HG03039 (cell line): ENCODE measurements at regions not wholly inside any gene's neighbourhood (a gene's known extent, or its start where the extent isn't known, plus 50 kb on each side); places are given as distances from the start of the nearest gene placed in this dataset.
"Not testable (repeated sequence)": the region's sequence is repeated elsewhere in the genome, so short reads cannot be mapped to it uniquely, and the experiment has no call there.

Source experiments
- ATAC-seq: cut with Tn5 transposase; IDR thresholded peaks from one replicate; pipeline ENCODE4 v1.9.1; 2021; ENCODE audit warnings: mild to moderate bottlenecking, moderate library complexity; ENCODE audit not compliant: unreplicated experiment

DNA sequence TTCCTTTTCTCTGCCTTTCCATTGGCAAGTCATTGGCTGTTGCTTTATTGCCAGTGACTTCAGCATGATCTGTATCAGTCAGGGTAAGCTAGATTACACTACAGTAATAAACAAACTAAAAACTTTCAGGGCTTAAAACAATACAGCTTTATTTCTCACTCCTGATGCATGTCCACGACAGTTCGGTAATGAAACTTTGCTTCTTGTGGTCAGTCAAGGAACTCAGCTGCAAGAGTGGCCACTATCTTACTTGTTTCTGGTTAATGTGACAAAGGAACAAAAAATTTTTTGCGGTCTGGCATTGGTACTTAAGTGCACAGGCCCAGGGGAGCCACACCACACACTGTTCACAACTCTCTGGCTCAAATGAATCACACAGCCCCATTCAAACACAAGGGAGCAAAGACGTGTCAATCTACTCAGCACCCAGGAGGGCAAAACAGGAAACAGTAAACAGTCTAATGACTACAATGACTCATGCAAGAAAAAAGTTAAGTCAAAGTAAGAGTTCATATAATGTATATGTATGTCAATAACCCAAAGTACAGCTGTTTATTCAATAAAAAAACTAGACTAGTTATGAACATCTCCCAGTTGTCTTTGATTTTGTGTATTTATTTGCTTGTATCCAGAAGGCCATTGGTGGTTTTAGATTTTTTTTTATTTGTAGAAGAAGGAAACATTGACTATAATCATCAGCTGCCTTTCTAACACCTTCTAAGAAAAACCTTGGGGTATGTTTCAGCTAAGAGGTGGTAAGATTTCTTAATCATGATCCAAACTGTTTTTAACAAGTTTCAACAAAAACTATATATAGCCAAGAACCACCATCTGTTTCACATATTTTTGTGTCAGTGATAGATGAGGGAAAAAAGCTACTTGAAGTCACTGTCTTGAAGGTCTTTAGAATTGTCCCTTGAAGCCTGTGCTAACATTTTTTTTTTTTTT lies 134.4 kb upstream of the FAM3C start:
- ATAC-seq = peak; percentile 99

DNA sequence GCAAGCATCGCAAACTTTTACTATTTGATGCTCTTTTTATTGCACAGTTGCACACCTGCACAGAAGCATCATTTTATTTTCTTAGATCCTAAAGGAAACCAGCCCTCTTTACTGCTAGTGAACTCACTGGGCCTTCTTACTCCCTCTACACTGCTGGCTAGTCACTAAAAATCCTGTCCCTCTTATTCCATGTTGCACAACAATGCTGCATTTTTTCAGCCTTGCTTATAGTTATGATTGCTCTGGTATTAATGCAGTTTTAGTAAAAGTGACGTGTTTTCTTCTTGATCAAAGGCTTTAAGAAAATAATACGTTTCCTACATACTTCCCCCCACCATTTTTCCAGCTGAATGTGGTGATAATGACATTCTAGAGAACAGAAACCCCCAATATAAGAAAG lies 132.9 kb upstream of the FAM3C start:
- no peak for ATAC-seq

DNA sequence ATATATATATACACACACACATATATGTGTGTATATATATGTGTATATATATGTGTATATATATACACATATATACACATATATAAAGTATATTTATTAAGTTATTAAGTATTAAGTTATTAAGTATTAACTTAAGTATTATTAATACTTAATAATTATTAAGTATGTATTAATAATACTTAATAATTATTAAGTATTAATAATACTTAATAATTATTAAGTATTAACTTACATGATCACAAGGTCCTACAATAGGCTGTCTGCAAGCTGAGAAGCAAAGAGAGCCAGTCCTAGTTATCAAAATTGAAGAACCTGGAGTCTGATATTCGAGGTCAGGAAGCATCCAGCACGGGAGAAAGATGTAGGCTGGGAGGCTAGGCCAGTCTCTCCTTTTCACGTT lies 130.1 kb upstream of the FAM3C start:
- ATAC-seq = not testable (repeated sequence)

DNA sequence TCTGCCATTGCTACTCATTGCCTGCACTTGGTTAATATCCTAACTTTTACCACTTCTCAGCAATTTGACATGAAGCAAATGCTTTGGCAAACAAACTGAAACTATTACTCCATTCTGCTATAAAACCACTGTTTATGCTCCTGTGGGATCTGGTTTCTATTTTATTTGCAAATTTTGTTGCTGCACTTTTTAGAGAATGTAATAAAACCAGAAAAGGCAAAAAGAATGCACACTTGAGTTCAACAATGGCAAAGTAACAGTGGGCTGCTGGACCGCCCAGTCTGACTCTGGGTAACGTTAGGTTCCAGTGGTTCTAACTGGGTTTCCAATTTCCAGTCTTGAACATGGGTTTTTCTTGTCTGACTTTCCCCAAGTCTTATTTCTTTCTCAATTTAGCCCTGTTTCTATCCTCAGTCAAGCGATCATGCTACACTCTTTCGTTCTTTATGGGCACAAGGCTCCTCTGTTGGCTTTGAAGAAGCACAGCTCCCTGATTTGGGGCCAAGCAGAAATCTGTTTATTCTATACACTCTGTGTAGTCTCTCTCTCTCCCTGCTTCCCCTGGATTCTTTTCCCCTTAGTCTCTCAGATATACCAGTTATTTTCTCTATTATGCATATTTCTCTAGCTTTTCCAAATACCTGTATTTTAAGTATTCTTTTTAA lies 129.2 kb upstream of the FAM3C start:
- ATAC-seq = no peak

DNA sequence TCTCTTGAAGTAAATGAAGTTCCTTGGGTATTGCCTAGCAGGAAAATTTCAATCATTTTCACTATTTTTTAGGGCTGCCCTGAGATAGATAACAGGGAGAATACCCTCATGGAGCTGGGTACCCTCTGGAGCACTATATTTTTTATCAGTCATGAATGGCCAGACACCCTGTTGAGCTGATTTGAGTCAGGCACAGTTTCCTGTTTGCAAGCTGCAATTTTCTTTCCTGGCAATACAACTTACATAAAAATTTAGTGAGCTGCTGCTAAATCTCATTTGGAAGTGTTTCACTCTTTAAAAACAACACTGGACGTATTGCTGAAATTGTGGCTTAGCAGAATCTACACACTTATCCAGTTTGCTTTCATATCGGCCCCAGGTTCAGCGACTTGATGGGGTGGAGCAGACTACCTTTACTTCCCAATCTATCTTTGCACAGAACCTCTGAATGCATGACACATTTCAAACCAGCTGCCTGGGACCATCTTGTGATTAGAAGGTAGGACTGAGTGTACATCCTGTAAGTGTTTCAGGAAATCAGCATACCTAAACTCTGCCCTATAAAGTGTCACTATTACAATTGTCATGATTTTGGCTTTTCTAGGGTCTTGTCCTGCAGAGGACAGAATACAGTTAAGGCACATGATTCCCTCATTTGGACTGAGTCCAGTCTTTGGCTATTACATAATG lies 125.7 kb upstream of the FAM3C start:
- no peak for ATAC-seq

DNA sequence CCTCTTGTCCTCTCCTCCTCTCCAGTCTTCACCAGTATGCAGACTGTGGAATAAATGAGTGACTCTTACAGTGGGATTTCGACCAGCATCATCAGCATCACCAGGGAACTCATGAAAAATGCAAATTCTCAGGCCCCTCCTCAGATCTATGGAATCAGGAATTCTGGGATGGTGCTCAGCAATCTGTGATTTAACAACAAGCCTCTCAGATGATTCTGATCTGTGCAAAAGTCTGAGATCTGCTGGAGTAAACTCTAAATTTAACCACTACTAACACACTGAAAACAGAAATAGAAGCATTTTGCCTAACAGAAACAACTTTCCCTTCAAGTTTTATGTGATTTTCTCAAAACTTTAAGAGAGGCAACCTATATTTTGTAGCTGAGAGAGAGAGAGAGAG lies 124.8 kb upstream of the FAM3C start:
- ATAC-seq = no peak

DNA sequence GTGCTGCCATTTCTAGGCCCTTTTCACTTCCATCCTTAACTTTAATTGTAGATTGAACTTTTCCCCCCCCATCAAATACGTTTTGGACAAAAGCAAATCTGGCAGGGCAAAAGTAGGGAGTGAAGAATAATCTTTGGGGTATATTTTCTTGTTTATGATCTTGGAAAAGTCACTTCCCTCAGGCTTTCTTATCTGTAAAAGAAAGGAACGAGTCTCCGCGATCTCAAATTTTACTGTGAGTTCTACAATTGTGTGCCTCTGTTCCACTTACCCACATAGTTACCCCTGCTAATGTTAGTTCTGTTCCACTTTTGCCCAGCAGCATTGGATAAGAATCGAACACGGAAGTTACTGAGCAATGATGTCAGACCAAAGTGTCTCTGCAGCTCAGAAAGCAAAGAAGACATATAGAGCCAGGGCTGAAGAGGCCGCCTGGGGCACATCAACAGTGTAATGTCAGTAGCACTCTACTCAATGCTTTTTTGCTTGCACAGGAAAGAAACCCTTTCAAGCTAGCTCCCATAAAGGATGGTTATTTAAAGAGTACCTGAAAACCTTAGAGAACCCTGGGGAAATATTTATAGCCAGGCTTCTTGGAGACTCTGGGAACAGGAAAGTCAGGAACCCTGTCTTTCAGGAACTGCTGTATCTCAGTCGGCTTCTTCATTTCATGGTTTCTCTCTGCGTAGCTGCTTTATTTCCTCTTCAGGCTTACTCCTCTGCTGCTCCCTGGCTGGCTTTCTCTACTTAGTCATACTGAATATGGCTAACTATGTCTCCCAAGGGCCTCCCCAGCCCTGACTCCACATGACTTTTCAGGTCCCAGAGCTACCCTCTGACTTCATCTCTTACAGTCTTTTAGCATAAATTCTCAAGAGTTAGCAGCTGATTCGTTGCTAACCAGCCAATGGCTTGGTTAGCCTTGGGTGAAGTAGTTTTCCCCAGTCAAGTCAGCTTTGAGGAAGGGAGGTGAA lies 123.7 kb upstream of the FAM3C start:
- peak; percentile 89 for ATAC-seq

DNA sequence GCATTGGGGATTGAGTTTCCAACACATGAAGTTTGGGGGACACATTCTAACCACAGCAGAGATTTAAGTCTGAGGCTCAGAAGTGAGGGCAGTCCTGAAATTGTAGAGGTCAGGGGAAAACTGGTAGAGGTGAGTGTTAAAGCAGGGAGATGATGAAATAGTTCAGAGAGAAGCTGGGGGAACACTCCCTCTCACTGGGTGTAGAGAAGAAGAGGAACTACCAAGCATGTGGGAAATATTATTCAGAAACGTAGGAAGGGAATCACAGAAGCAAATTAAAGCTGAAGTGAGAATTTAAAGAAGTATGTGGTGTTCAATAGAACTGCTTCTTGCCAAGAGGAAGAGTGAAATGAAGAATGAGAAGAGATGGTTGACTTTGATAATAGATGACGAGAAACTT lies 121.5 kb upstream of the FAM3C start:
- no peak for ATAC-seq

DNA sequence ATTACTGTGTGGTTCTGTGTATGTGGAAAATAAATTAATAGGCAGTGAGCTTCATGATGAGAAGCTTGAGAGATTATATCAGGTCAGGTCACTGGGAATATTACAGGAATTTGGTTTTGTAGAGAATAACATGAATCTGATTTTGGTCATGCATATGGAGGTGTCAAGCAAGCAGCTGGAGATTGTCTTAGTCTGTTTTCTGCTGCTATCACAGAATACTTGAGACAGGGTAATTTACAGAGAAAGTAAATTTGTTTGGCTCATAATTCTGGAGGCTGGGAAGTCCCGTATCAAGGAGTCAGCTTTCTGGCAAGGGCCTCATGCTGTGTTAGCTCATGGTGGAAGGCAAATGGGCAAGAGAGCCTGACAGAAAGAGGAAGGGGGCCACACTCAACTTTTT lies 120.7 kb upstream of the FAM3C start:
- ATAC-seq = no peak

DNA sequence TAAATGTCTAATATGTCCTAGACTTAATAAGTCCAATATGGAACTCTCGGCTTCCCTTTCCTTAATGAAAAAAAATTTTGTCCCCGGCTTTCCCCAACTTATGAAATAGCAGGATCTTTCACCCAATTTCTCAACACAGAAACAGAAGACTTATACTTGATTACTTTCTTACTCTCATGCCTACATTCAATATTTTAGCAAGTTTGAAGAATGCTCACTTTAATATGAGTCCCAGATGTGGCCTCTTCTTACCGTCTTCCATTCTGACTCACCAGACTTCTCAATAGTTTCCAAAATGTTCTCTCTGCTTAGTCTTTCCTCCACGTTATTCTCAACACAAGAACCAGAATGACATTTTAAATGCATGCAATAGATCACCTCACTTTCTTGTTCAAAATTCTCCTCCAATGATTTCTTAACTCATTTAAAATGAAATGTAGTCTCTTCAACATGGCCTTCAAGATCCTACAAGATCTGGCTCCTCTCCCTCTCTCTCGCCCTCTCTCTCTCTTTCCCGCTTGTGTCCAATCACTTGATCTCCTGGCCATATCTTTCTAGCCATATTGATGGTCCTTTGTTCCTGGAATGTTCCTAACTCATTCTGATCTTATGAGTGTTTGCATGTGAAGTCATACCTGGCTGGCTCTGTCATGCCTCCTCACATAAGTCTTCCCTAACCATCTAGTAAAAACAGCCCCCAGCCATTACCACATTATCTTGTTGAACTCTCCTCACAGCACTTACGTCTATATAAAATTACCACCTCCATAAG lies 119.7 kb upstream of the FAM3C start:
- no peak for ATAC-seq

DNA sequence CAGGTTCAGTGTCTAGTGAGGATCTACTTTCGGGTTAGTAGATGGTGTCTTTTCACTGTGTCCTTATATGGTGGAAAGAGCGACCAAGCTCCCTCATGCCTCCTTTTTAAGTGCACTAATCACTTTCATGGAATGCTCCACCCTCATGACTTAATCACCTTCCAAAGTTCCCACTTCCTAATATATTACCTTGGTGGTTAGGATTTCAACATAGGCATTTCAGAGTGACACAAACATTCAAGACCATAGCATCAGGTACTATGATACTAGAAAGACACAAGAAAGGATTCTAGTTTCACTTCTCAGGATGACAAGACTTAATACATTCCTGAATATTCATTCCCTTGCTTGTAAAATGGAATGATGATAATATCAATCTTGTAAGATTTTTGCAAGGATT lies 119.1 kb upstream of the FAM3C start:
- ATAC-seq = no peak

DNA sequence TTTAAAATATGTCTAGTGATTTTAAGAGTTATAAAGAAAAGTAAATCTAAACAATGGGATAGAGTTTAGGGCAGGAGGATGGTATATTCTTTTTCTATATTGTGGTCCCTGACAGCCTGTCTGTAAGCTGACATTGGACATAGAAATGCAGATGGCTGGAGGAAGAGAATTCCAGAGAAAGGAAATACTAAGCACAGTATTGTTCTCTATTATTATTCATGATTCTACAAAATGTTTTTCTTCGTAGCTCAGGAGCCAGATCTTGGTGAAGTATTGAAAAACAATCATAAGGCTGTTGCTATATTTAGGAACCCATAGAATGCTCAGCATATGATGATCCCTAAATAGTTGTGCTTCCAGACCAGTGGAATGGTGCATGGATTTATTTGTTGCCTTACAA lies 117.0 kb upstream of the FAM3C start:
- ATAC-seq = no peak

DNA sequence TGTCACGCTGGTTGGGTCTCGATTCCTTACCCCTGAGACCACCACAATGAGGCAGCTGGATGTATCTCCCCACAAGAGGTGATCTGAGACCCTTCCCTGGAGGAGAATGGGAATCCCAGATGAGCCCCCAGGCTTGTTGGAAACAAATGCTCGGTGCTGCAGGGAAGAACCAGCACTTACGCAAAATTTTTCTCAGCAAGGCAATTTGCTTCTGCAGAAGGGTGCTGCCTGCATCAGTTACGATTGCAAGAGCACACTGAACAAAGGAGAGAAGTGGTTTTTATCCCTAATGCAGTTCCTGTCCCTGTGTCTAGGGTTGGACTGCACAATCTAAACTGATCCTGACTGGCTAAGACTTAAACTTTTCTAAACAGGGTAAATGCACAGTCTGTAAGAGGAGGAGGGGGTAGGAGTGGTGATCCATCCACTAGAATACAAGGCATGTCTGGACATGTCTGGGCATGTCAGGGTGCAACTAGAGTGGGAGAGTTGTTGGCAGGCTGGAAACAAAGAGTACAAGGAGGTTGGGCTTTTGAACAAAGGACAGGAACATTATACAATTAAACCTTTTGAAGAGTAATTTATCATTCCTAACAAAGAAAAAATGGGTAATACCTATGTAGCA lies 114.9 kb upstream of the FAM3C start:
- ATAC-seq = no peak

DNA sequence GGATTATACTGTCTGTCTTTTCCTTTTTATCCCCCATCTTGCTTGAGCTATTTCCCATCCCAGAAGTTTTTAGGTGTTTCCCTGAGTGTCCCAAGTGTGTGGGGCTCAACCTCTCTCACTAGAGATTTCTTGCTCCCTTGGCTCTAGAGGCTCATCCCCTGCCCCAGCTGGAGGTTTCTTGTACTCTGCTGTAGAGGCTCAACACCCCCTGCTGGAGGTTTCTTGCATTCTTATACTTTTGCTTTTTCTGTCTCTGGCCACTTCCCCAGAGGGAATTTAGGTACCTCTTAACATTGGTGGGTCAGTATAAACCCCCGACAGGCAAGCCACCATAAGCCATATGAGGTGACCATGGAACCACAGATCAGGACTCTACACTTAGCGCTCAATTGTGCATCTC lies 114.2 kb upstream of the FAM3C start:
- ATAC-seq = no peak

DNA sequence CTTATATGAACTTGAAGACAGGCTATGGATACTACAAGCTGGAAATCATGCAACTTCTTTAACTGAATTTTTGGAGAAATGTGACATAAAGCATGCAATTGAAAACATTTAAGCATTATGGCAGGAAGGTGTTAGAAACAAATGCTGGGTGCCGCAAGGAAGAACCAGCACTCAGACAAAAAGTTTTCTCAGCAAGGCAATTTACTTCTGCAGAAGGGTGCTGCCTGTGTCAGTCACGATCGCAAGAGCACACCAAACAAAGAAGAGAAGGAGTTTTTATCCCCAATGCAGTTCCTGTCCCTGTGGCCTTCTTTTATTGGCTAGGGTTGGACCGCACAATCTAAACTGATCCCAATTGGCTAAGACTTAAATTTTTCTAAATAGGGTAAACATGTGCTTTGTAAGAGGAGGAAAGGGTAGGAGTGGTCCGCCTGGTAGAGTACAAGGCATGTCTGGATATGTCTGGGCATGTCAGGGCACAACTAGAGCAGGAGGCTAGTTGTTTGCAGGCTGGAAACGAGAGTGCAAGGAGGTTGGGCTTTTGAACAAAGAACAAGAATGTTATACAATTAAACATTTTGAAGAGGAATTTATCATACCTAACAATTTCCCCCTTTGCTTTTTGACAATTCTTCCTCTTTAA lies 109.6 kb upstream of the FAM3C start:
- no peak for ATAC-seq

DNA sequence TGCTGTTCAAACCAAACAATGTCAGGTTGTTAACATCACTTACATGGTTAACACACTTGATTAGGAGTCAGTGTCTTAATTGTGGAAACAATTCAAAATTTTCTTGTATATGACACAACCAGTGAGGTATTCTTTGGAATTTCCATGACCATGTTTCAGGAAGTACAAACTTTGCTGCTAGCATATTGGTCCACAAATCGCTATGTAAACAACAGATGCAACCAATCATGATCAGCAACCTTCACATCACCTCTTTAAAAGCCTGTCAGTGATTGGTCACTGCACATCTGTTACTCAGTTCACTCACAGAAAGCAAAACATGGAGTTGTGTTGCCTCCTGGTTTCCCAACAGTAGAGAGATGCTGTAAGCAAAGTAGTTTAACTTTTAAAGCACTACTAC lies 108.9 kb upstream of the FAM3C start:
- ATAC-seq = no peak

DNA sequence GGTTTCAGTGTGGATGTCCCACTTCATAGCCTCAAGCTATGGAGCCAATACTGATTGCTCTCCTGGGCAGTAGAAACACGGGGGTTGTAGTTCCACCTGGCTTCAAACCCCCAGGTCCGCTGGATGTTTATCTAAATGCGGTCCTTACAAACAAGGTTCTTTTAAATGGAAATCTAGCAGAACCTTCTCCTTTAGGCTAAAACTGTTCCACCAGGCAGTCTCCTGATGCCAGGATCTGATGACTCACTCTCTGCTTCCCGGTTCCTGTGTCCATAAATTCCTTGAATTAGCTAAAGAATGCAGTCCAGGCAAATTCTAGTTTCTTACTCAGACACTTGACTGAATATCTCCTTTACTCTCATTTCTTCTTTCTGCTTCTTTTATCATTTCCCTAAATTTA lies 108.4 kb upstream of the FAM3C start:
- ATAC-seq = no peak

DNA sequence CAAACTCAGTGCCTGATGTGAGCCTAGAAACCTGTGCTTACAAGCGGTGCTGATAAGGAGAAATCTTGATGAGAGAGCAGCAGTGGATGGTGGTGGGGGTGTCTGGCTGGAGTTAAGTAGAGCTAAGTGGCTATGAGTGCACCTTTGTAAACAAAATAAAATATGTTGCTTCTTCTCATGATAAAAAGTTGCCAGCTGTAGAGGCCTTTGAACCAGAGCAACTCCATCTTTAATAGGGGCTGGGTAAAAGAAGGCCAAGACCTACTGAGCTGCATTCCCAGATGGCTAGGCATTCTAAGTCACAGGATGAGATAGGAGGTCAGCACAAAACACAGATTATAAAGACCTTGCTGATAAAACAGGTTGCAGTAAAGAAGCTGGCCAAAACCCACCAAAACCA lies 107.6 kb upstream of the FAM3C start:
- no peak for ATAC-seq

DNA sequence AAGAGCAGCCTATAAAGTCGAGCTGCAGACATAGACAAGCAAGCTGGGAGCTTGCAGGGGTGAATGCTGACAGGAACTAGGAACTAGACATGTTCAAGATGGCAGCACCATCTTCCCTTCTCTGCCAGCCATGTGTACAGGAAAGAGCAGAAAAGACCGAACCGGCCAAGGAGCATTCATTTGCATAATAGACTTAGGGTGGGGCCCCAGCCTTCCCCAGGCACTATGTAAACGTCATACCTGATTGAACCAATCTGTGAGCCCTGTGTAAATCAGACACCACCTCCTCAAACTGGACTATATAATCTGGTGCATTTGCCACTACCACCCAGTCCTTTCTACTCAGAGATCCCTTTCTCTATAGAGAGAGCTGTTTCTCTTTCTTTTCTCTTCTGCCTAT lies 106.9 kb upstream of the FAM3C start:
- ATAC-seq = no peak
